ENCODE measurements at regions not wholly inside any gene's neighbourhood (a gene's known extent, or its start where the extent isn't known, plus 50 kb on each side); places are given as distances from the start of the nearest gene placed in this dataset.

GRCh38 chr6:53986721-53987521 is 124.3 kb upstream of the MLIP start:
- Histone ChIP-seq H3K36me3 (ENCODE audit: control insufficient read depth, insufficient read depth, low read length) (no peaks in the 10 kb centered on the region), H3K4me3 (ENCODE audit: low read depth, low read length) (no peak overlapping the region), H3K27me3 (ENCODE audit: control insufficient read depth, insufficient read depth, low read length) (no peaks in the 10 kb centered on the region)
- no peak for DNase-seq (ENCODE audit: low read depth)
- no peak for TF ChIP-seq CTCF (IDR thresholded peaks at IDR 0.05; ENCODE audit: insufficient read depth, low read length, poor library complexity, severe bottlenecking)

GRCh38 chr6:53987522-53987888 is 123.7 kb upstream of the MLIP start:
- TF ChIP-seq CTCF (IDR thresholded peaks at IDR 0.05; ENCODE audit: insufficient read depth, low read length, poor library complexity, severe bottlenecking): no peak
- H3K4me3 ChIP-seq (ENCODE audit: low read depth, low read length): no peak overlapping the region
- H3K27me3 ChIP-seq (ENCODE audit: control insufficient read depth, insufficient read depth, low read length): no peaks in the 10 kb centered on the region
- H3K36me3 ChIP-seq (ENCODE audit: control insufficient read depth, insufficient read depth, low read length): no peaks in the 10 kb centered on the region
- DNase-seq (ENCODE audit: low read depth): no peak

- TF ChIP-seq CTCF (IDR thresholded peaks at IDR 0.05; ENCODE audit: insufficient read depth, low read length, poor library complexity, severe bottlenecking): no peak
- Histone ChIP-seq H3K27me3 (ENCODE audit: control insufficient read depth, insufficient read depth, low read length) (no peaks in the 10 kb centered on the region), H3K4me3 (ENCODE audit: low read depth, low read length) (no peak overlapping the region), H3K36me3 (ENCODE audit: control insufficient read depth, insufficient read depth, low read length) (no peaks in the 10 kb centered on the region)
- no peak for DNase-seq (ENCODE audit: low read depth)
These were observed 121.7 kb upstream of the MLIP start for GRCh38 chr6:53989504-53989903.

- H3K4me3 ChIP-seq (ENCODE audit: low read depth, low read length): no peak overlapping the region
- H3K27me3 ChIP-seq (ENCODE audit: control insufficient read depth, insufficient read depth, low read length): no peaks in the 10 kb centered on the region
- H3K36me3 ChIP-seq (ENCODE audit: control insufficient read depth, insufficient read depth, low read length): no peaks in the 10 kb centered on the region
- DNase-seq (ENCODE audit: low read depth): no peak
- TF ChIP-seq CTCF (IDR thresholded peaks at IDR 0.05; ENCODE audit: insufficient read depth, low read length, poor library complexity, severe bottlenecking): no peak
These were observed 118.7 kb upstream of the MLIP start for GRCh38 chr6:53992522-53992921.

- Histone ChIP-seq H3K36me3 (ENCODE audit: control insufficient read depth, insufficient read depth, low read length) (no peaks in the 10 kb centered on the region), H3K4me3 (ENCODE audit: low read depth, low read length) (no peak overlapping the region), H3K27me3 (ENCODE audit: control insufficient read depth, insufficient read depth, low read length) (no peaks in the 10 kb centered on the region)
- no peak for DNase-seq (ENCODE audit: low read depth)
- no peak for TF ChIP-seq CTCF (IDR thresholded peaks at IDR 0.05; ENCODE audit: insufficient read depth, low read length, poor library complexity, severe bottlenecking)
These were observed 117.0 kb upstream of the MLIP start for GRCh38 chr6:53994201-53994600.

GRCh38 chr6:53995935-53996334 is 115.3 kb upstream of the MLIP start:
- H3K27me3 ChIP-seq (ENCODE audit: control insufficient read depth, insufficient read depth, low read length): no peaks in the 10 kb centered on the region
- no peak overlapping the region for H3K4me3 ChIP-seq (ENCODE audit: low read depth, low read length)
- H3K36me3 ChIP-seq (ENCODE audit: control insufficient read depth, insufficient read depth, low read length): no peaks in the 10 kb centered on the region
- DNase-seq (ENCODE audit: low read depth): no peak
- TF ChIP-seq CTCF (IDR thresholded peaks at IDR 0.05; ENCODE audit: insufficient read depth, low read length, poor library complexity, severe bottlenecking): no peak
